8988T (cell line): ENCODE measurements at regions not wholly inside any gene's neighbourhood (a gene's known extent, or its start where the extent isn't known, plus 50 kb on each side); places are given as distances from the start of the nearest gene placed in this dataset.

ENCODE experiments used
- DNase-seq: peaks from one replicate; pipeline ENCODE4 v3.0.0; 2011

DNA sequence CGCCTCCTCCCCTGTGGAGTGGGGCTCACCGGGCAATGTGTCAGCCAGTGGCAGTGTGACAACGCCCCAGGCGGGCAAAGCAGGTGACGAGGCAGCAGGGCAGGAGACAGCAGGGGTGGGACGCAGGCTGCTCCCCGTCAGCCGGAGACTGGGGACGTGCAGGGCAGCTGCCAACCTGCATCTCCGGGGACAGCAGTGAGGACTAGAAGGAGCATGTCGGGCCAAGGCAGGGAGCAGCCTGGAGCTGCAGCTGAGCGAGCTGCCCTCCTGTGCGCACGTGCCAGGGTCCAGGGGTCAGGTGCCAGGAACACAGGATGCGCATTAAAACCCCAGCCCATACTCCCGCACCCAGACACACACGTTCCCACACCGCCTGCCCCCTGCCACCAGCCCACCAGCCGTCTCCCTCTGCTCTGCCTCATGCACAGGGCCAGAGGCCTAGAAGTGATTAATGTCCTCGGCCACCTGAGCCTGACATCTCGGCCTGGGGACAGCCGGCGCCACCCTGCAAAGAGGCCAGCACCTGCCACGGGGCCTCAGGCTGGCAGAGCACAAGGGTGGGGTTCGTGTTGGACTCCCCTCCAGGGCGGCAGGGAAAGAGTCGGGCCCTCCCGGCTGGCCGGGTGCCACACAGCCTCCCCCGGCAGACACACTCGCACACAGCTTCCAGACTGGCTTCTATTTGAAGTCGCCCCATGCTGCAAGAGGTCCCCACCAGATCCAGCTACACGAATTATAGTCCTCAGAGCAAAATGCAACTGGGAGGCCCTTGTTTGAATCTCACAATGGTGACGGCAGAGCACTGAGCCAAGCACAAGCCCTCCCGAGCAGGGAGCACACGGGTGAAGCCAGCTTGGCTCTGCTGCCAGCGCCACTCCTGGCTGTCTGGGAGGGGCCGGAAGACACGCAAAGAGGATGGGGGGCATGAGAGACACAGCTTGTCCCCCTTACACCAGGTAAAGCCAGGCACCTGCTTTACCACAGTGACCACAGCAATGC lies 90.4 kb downstream of the RBFOX3 start:
- DNase-seq, result no peak

DNA sequence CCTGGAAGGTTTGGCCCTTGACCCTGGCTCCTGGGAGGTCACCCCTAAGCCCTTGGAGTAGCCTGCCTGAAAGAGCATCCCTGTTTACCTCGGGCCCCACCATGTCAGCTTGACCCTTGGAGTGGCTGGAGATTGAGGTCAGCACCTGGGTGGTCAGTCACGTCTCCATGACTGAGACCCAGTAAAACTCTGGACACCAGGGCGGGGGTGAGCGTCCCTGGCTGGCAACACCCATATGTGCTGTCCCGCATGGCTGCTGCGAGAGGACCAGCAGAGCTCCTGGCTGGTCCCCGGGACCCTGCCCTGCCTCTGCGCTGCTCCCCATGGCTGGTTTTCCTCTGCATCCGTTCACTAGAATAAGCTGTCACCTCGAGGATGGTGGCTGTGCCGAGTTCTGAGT lies 91.2 kb downstream of the RBFOX3 start:
- DNase-seq, result no peak

DNA sequence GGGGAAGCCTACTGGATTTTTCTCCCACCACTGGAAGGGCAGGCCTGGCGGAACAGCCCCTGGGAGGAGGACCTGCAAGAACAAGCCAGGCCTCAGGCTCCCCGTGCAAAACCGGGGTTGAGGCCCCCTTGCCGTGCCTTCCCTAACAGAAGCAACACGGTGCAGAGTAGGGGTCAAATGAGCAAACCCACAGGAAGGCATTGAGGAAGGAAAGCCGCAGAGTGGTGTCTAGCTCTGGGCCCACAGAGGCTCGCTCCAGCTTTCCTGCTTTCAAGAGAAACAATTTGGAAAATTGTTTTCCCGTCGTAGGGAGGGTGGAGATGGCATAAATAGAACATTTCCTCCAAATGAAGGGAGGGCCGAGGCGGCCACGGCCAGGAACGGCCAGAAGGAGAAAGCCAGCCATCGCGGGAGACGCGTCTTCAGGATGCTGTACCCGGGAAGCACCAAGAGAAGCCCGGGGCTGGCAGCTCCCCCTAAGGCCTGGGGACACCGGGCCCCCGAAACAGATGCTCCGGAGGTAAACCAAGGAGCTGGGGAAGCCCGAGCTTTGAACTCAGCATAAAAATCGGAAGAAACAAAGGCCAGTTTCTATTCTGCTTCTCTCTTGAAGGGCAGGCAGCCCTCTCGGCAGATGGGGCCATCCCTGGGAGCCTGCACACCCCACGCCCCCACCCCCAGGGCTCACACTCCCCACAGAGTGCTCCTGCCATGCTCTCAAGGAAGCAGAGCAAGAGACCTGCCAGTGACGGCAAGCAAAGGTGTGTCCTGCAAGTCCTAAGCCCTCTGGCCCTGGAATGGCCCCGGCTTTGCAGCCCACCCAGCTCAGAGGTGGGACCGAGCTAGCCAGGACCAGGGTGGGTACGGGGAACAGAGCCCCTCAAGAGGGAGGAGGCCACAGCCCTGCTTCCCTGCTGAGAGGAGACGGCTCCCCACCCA lies 92.0 kb downstream of the RBFOX3 start:
- DNase-seq, result no peak

DNA sequence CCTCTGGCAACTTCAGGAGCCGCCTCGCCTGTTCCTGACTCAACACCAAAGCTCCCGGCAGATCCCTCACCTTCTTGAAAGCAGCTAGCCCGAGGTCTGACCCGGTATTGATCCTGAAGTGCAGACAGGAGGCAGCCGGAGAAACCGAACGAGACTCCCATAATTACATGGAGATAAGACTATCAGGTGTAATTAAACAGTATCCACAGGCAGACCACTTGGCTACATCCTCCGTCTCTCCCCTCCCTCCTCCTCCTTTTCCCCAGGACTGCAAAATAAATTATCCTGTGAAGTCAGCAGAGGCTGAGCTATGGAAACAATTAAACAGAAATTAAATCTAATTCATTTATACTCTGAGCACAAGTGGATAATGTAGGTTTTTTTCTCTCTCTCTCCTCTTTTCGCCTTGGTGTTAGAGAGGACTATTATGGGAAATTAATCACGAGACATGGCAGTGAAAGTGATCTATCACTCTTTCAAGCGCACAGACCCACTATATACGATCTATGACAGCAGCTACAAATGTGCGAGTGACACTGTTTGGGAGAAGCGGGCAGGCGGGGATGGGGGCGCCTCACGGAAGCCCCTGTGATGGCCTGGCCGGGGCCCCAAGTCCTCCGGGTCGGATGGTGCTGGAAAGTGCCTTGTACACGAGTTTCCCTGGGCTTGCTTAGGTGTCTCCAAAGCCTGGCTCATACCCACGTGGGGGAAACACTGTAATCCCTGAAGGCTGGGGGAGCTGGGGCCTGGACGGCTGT lies 92.8 kb downstream of the RBFOX3 start:
- no peak for DNase-seq

DNA sequence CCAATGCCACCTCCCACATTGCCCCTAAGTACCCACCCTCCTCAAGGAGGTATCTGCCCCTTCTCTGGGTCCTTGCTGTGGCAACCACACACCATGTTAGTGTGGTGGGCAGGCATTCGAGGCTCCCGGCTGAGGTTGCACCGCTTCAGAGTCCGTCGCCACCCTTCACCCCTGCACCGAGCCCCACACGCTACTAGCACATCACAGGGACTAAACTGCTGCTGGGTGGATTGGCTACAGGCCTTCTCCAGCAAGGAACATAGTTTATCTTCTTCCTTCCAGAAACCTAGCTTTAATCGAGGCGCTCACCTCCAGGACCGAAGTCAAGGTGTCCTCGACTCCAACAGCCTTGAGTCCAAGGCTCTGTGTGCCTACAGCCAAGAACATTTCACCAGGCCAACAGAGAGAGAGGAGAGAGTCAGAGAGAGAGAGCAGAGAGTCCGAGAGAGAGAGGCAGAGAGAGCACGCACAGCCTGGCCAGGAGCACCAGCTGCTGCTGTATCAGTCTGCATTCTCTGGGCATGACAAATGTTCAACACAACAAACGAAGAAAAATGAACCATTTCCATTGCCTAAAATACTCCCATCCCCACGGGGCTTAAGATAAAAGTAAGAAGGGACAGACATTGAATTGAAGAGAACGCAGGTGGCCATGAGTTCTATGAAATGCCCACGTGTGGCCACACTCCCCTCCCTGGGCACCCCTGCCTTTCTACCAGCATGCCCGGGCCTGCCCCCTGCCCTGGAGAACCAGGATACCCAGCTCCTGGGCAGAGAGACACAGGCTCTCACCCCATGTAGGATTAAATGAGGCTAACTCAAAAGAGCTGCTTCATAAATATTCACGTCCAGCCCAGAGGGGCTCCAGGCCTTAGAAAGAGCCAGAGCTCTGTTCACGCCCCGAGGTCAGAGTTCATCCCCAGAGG lies 94.9 kb downstream of the RBFOX3 start:
- DNase-seq, result no peak

DNA sequence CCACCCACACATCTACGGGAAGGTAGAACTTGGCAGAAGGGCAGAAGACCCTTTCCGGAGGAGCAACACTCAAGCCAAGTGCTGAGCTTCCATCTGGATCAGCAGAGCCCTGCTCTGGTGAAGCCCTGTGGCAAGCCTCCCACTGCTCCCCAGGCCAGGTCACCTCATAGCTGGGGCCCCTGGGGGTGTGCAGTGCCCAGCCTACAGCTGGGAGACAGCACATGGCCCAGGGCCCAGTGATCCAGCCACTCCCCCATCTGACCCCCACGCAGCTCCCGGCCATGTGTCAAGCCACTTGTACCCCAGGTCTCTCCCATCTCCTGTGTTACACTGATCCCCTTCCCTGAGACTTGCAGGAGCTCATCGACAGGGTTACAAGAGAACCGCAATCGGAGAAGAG lies 95.7 kb downstream of the RBFOX3 start:
- DNase-seq, result no peak

DNA sequence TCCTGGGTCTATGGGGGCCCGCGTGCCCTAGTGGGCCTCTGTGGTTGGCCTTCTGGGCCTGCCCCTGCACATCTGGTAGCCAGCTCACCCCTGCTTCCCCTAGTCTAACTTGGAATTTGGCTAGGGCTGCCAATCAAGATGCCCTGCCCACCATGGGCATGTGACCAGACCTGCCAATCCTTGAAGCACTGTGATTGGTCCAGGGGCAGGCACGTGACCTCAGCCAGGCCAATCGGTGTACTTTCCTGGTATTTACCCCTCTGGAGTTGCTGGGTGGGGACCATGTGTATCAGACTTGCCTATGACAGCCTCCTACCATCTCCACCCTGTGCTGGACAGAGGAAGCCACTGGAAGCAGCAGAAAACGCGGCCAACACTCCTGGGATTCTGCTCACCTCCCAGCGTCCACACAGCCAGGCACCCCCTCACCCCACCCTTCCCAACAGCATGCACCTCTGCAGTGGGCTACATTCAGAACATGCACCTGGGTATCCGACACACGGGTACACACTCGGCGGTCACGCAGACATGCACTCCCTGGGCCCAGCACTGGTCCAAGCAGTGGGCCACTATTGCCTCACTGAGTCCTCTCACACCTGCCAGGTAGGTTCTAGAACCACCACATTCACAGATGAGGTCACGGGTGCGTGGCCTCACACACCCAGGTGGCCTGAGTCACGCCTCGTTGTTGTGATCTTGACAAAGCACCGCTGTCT lies 96.9 kb downstream of the RBFOX3 start:
- DNase-seq, result no peak

DNA sequence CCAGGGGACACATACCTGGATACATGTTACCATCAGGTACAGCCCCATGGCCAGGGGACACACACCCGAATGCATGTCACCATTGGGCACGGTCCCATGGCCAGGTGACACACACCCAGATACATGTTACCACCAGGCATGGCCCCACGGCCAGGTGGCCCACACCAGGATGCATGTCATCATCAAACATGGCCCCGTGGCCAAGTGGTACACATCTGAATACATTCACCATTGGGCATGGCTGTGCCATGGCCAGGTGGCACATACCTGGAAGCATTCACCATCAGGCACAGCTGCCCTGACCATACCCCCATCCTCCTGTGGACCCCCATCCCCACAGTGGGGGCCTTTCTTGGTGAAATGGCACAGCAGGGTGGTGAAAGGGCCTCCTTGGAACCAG lies 97.6 kb downstream of the RBFOX3 start:
- DNase-seq, result no peak

DNA sequence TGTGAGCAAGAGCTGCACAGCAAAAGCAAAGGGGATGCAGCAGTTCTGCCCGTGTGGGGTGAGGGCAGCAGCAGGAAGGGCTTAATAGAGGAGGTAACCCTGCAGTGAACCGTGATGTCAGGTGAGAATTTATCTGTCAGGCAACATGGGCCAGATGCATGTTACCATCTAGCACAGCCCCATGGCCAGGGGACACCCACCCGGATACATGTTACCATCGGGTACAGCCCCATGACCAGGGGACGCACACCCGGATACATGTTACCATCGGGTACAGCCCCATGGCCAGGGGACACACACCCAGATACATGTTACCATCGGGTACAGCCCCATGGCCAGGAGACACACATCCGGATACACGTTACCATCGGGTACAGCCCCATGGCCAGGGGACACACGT lies 99.4 kb downstream of the RBFOX3 start:
- DNase-seq, result no peak

DNA sequence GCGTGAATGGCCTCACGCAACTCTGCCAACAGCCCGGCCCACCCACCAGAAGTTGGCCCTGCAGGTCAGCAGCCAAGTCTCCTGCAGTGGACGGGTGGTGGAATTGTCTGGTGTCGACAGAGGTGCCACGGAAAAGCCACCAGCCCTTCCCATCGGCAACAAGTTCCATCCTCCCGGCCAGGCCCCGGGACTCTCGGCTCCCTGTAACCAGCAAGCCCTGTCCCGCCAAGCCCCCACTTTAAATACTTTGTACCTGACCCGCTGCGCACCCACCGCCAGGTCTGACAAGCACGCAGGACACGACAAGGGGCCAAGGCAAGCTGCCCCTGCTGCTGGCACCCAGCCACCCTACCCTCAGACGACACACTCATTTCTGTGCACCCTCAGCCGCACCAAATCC lies 100.8 kb downstream of the RBFOX3 start:
- no peak for DNase-seq

DNA sequence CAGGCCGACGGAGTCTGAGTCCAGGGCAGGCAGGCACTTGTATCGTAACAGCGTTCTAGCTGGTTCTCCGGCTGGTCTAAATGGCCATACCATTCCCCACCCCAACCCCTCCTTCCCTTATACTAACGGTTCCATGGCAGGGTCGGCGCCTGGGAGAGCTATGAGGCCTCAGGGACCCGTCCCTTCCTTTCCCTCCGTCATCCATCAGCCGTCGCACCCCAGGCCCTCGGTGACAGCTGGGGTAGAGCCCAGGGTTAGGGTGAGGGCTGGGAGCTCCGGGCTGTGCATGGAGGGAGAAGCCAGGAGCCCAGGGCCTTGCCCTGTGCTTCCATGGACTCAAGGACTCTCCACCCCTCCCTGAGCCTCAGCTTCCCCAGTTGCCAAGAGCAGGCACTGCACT lies 101.4 kb downstream of the RBFOX3 start:
- no peak for DNase-seq

DNA sequence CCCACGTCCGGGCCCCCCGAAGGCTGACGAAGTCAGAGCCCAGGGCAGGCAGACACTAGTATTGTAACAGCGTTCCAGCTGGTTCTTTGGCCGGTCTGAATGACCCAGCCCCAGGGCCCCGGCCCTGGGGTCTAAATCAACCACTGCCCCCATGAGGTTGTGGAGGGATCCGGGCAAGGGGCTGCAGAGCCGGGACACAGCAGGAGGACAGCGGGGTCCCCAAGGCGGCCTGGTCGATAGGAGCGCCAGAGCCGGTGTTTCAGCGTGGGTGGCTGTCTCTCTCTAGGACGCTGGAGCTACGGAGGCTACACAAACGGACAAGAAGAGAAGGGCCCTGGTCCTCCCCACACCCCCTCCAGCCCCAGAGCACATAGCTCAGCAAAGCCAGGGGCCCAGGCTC lies 101.8 kb downstream of the RBFOX3 start:
- no peak for DNase-seq

DNA sequence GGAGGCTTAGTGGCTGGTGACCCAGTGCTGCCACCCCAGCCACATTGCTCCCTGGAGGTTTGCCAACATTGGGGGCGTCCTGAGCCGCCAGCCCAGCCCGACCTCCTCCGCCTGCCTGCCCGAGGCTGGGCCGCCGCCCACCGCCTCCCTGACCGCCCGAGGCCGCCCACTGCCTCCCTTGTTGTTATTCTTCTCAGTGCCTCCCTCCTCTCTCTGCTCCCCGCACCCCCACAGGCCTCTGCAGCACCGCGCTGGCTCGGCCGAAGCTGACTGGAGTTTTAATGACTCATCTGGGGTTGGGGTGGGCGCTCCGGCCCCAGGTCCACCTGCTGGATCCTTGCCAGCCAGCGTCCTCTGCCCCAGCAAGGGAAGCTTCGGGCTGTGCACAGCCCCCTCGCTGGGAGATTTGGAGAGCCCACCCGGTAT lies 102.5 kb downstream of the RBFOX3 start:
- DNase-seq, result no peak

DNA sequence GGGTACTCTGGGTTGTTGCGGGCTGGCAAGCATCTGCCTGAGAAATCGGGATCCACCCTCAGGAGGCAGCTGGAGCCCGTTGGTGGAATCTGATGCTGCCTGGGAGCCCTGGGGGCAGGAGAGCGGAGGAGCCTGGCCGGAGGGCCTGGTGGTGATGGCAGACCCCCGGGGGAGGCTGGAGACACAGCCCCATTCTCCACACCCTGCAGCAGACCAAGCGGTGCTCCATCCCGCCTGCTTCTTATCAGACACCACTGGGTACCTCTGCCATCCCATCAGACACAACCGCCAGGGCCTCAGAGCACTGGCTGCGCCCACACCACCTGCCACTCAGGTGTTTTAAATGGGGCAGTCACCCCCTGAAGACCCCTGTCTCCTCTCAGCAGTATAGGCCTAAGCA lies 103.9 kb downstream of the RBFOX3 start:
- DNase-seq, result no peak

DNA sequence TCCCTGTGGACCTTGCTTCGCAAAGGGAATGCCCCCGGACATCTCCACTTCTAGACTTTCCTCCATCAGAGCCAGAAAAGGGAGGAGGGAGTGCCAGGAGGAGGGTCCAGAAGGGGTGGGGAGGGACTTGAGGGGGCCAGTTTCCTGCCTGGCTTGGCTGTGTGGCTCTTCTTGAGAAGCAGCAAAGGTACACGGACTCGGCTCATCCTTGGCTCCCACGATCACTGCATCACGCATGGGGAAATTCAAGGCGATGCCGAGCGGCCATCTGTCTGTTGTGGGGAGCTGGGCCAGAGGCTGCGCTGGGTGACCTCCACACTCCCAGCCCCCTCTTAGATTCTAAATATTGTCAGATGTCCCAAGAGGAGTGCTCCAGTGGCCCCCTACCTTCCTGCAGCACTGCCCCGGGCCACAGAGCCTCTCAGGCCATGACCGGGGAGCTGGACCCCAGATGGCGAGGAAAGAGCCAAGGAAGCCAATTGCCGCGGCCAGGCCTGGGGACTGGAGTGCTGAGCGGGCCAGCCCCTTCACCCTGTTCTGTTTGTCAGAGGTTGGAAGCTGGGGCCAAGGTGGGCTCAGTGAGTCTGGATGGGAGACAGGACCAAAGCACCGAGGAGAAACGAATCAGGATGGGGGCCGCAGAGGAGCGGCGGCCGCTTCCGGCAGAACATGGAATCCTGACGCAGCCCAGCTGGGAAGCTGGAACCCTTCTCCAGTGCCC lies 104.5 kb downstream of the RBFOX3 start:
- DNase-seq, result no peak

DNA sequence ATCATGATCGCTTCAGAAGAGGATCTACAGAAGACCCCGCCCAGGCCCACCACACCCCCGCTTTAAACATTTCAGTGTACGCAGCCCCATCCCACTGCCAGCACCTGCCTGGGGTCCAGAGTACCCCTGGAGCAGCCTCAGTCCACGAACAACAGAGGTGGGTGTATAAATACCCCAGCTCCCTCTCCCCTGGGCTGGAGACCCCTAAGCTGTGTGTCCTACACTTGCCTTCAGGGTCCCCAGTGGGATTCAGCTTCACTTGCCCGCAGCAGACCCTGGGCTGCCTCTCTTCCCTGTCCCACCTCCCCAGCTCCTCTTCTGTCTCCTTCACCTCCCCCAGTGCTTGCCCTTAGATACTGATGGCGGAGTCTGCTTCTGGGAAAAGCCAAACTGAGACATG lies 105.7 kb downstream of the RBFOX3 start:
- no peak for DNase-seq

DNA sequence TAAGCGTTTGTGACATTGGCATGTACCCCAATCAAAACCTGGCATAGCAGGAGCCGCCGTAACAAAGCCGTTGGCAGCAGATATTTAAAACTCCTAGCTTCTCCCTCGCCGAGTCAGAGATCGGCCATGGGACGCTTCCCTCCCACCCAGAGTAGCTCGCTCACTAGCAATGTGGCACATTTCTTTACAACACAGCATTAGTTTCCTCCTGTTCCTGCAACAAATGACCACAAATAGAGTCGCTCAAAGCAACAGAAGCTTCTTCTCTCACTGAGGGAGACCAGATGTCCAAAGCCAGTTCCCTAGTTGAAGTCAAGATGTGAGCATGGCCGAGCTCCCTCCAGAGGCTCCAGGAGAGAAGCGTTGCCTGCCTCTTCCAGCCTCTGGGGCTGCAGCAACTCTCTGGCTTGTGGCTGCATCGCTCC lies 106.7 kb downstream of the RBFOX3 start:
- DNase-seq, result no peak

DNA sequence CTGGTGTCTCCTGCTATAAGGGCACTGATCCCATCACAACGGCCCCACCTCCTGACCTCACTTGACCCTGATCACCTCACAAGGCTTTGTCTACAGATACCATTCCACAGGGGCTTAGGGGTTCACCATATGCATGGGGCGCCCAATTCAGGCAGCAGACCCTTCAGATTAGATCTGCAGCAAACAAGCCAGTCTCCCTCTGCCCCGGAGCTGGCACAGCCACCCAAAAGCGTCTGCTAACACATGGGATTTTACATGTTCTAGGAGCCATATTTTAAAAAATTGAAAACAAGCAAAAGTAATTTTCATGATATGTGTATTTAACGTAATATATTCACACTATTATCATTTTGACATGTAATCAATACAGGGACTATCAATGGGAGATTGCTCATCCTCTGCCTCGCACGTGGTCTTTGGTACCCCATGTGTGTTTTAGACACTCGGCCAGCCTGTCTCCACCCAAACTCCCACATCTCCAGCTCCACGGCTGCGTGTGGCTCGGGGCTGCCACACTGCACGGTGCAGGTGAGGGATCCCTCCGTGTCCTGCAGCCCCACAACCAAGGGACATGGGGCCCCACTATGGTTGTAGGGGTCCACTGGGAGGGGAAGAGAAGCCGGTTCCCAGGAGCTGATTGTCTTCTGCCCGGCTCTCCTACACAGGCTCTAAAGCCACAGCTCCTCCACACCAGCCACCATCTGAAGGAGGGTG lies 107.6 kb downstream of the RBFOX3 start:
- DNase-seq, result no peak

DNA sequence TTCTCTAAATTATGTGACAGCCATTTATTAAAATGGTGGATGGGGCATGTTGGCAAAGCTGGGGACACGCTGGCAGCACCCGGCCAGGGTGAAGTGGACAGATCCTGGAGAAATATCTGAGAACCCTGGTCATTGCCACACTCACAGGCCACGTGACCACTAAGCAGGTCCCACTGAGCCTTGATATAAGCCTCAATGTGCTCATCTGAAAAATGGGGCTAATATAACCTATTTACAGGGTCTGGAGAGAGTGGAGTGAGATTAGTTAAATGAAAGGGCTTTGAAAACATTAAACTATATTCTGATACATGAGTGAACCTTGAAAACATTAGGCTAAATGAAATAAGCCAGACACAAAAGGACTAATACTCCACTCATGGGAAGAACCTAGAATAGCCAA lies 108.9 kb downstream of the RBFOX3 start:
- DNase-seq, result no peak
